Erythroblast (primary cell): ENCODE measurements at regions not wholly inside any gene's neighbourhood (a gene's known extent, or its start where the extent isn't known, plus 50 kb on each side); places are given as distances from the start of the nearest gene placed in this dataset.

Experiments used
- GATA1 ChIP-seq: IDR thresholded peaks from 2 replicates; pipeline ENCODE4 v1.6.1; 2011; ENCODE audit warnings: low read depth, mild to moderate bottlenecking, control low read depth, low read length, moderate library complexity
- POLR2A ChIP-seq: IDR thresholded peaks from 2 replicates; pipeline ENCODE4 v1.6.1; 2011; ENCODE audit warnings: mild to moderate bottlenecking, low read length

DNA sequence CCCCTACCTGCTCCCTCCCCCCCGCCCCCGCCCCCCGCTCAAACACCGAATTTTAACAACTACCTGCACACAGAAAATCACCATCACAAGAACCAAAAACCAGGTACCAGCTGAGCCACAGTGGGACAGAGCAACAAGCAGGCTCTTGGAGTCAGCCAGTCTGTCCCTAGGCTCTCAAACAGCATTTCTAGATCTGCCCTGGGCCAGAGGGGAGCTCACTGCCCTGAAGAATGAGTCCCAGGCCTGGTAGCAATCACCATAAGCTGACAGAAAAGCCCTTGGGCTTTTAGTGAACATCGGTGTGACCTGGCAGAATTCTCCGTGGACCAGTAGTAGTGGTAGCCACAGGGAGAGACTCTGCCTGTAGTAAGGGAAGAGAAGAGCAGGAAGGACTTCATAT is 58.3 kb downstream of the C11orf87 start:
- TF ChIP-seq POLR2A (no peak), GATA1 (no peak)
